ENCODE measurements at regions not wholly inside any gene's neighbourhood (a gene's known extent, or its start where the extent isn't known, plus 50 kb on each side); places are given as distances from the start of the nearest gene placed in this dataset.

DNA sequence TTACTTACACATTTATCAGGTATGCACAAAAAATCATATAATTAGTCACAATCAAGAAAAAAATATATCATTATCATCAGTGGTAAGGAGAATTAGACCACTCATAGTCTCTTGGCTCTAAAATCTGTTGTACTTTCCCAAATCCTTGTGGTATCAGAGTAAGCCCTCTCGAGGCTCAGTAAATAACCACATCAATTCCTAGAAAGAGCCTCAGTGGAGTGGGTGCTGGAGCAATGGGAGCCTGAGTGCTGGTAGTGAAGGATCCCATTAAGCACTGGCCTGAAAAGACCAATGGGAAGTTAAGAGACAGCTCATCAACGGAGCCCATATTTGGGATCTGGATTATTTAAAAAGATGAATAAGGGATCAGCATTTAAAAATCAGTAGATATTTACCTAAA is 130.3 kb upstream of the EFNA5 start:
- Histone ChIP-seq H3K9me3 (ENCODE audit: control insufficient read depth, insufficient read depth, low read depth, low read length) (no peaks in the 10 kb centered on the region), H3K27ac (ENCODE audit: low read length) (no peak overlapping the region), H3K4me1 (ENCODE audit: control insufficient read depth, insufficient read depth, low read length) (no peaks in the 10 kb centered on the region; the same call in 1 of the 2 replicates), H3K27me3 (ENCODE audit: control insufficient read depth, insufficient read depth, low read length) (no peaks in the 10 kb centered on the region), H3K4me3 (ENCODE audit: low read depth in 2 of 2, low read length in 2 of 2) (no peak overlapping the region), H3K36me3 (ENCODE audit: control insufficient read depth, insufficient read depth, low read length) (no peaks in the 10 kb centered on the region)
- TF ChIP-seq, protein P1, sequence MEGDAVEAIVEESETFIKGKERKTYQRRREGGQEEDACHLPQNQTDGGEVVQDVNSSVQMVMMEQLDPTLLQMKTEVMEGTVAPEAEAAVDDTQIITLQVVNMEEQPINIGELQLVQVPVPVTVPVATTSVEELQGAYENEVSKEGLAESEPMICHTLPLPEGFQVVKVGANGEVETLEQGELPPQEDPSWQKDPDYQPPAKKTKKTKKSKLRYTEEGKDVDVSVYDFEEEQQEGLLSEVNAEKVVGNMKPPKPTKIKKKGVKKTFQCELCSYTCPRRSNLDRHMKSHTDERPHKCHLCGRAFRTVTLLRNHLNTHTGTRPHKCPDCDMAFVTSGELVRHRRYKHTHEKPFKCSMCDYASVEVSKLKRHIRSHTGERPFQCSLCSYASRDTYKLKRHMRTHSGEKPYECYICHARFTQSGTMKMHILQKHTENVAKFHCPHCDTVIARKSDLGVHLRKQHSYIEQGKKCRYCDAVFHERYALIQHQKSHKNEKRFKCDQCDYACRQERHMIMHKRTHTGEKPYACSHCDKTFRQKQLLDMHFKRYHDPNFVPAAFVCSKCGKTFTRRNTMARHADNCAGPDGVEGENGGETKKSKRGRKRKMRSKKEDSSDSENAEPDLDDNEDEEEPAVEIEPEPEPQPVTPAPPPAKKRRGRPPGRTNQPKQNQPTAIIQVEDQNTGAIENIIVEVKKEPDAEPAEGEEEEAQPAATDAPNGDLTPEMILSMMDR (IDR thresholded peaks at IDR 0.05), result no peak
- TF ChIP-seq POLR2AphosphoS5 (IDR thresholded peaks at IDR 0.05; ENCODE audit: low read depth, low read length) (no peak), SIN3A (IDR thresholded peaks at IDR 0.05; ENCODE audit: borderline replicate concordance, insufficient read depth, low read depth, low read length) (no peak), TCF7L2 (IDR thresholded peaks at IDR 0.05; ENCODE audit: low read depth, low read length) (no peak)
- TF ChIP-seq, protein P2, sequence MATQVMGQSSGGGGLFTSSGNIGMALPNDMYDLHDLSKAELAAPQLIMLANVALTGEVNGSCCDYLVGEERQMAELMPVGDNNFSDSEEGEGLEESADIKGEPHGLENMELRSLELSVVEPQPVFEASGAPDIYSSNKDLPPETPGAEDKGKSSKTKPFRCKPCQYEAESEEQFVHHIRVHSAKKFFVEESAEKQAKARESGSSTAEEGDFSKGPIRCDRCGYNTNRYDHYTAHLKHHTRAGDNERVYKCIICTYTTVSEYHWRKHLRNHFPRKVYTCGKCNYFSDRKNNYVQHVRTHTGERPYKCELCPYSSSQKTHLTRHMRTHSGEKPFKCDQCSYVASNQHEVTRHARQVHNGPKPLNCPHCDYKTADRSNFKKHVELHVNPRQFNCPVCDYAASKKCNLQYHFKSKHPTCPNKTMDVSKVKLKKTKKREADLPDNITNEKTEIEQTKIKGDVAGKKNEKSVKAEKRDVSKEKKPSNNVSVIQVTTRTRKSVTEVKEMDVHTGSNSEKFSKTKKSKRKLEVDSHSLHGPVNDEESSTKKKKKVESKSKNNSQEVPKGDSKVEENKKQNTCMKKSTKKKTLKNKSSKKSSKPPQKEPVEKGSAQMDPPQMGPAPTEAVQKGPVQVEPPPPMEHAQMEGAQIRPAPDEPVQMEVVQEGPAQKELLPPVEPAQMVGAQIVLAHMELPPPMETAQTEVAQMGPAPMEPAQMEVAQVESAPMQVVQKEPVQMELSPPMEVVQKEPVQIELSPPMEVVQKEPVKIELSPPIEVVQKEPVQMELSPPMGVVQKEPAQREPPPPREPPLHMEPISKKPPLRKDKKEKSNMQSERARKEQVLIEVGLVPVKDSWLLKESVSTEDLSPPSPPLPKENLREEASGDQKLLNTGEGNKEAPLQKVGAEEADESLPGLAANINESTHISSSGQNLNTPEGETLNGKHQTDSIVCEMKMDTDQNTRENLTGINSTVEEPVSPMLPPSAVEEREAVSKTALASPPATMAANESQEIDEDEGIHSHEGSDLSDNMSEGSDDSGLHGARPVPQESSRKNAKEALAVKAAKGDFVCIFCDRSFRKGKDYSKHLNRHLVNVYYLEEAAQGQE (IDR thresholded peaks at IDR 0.05; ENCODE audit: insufficient read depth in 1 of 2, low read depth in 2 of 2, low read length in 1 of 2), result no peak
- POLR2A ChIA-PET, result interaction anchor here (0.6 kb wide), 1 partner anchor 686 kb away, joined by 3 read pairs; no protein-coding TSS in a partner anchor
- ATAC-seq (no peak), DNase-seq (ENCODE audit: low read depth, low spot score) (no peak)
- BruUV-seq (replicated peaks), result no TSS peak
- CTCF ChIA-PET, result no interaction called here
- intact Hi-C loops (cut with micrococcal nuclease; ENCODE audit: unreplicated experiment) (no loop called here), in situ Hi-C loops (cut with HindIII; ENCODE audit: low pct_unique_long_range_greater_than_20kb, low sequenced_read_pairs) (no loop called here)

DNA sequence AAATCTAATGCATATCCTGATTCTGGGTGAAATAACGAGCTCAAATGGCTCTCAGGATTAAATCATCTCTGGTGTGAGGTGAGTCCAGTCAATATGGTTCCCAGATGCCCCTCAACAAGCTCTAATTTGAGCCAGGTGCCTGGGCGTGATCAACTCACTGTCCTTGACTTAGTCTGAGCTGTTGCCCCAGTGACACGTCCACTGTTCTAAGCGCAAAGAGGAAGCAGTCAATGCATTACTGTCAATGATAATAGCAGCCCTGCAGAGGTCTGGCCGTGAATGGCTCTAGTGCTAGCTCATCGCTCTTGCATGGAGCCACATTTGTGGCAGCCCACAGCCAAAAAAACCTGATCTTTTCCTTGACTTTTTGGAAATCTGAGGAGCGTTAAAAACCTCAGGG is 128.6 kb upstream of the EFNA5 start:
- H3K27me3 ChIP-seq (ENCODE audit: control insufficient read depth, insufficient read depth, low read length), result no peaks in the 10 kb centered on the region
- H3K4me3 ChIP-seq (ENCODE audit: low read depth in 2 of 2, low read length in 2 of 2), result no peak overlapping the region
- no peaks in the 10 kb centered on the region for H3K9me3 ChIP-seq (ENCODE audit: control insufficient read depth, insufficient read depth, low read depth, low read length)
- no peak overlapping the region for H3K27ac ChIP-seq (ENCODE audit: low read length)
- ChIA-PET CTCF (no interaction called here), POLR2A (no interaction called here)
- no peak for TF ChIP-seq TCF7L2 (IDR thresholded peaks at IDR 0.05; ENCODE audit: low read depth, low read length)
- TF ChIP-seq, protein P1 (IDR thresholded peaks at IDR 0.05), result no peak
- TF ChIP-seq, protein P2 (IDR thresholded peaks at IDR 0.05; ENCODE audit: insufficient read depth in 1 of 2, low read depth in 2 of 2, low read length in 1 of 2), result no peak
- TF ChIP-seq POLR2AphosphoS5 (IDR thresholded peaks at IDR 0.05; ENCODE audit: low read depth, low read length), result no peak
- TF ChIP-seq SIN3A (IDR thresholded peaks at IDR 0.05; ENCODE audit: borderline replicate concordance, insufficient read depth, low read depth, low read length), result no peak
- H3K36me3 ChIP-seq (ENCODE audit: control insufficient read depth, insufficient read depth, low read length), result no peaks in the 10 kb centered on the region
- BruUV-seq (replicated peaks), result no TSS peak
- no peak for ATAC-seq
- no peak for DNase-seq (ENCODE audit: low read depth, low spot score)
- H3K4me1 ChIP-seq (ENCODE audit: control insufficient read depth, insufficient read depth, low read length), result no peaks in the 10 kb centered on the region
- intact Hi-C loops (cut with micrococcal nuclease; ENCODE audit: unreplicated experiment) (no loop called here), in situ Hi-C loops (cut with HindIII; ENCODE audit: low pct_unique_long_range_greater_than_20kb, low sequenced_read_pairs) (no loop called here)
